ENCODE measurements at regions not wholly inside any gene's neighbourhood (a gene's known extent, or its start where the extent isn't known, plus 50 kb on each side); places are given as distances from the start of the nearest gene placed in this dataset.

DNA sequence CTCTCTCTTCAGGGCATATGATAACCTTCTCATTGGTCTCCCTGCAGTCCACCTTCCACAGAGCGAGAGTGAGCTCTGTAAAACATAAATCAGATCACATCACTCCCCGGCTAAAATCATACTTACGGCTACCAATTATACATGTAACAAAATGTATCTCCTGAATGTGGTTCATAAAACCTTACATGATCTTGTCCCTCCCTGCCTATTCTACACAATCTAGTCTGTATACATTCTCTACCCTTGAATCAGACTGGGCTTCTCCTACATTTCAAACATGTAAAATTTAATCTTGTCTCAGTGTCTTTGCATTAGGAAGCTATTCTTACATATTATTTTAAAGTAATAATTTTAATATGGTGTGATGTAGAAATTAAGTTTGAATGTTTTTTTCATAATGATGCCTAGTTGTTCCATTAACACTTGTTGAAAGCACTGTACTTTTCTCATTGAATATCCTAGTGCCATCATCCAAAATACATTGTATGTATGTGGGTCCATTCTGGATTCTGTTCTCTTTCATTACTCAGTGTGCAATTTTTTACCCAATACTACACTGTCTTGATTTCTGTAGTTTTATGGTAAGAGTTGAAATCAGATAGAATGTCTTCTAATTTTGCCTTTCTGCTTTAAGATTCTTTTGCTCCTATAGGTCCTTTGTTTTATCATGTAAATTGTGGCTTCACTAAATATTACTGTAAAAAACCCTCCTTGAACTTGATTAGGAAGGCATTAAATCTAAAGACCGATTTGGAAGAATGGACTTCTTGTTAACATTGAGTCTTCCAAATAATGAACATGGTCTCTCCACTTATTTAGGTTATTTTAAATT is 403.3 kb upstream of the EPHA7 start:
- DNase-seq, result no peak

DNA sequence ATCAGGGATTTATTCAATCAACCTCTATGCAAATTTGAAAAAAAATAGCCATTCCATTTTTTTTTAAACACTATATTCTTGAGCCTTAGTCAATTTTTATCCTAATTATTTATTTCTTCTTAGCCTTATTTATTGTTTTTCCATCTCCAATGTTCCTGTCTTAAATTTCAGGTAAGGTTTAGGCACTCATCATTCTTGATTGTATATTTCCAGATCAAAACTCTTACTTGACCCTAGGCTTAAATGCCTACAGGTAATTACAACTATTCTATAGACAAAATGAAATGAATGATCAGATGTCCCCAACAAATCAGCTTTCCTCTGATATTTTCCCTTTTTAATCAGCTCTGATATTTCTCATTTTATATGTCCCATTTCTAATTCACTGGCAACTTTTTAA is 402.6 kb upstream of the EPHA7 start:
- no peak for DNase-seq

DNA sequence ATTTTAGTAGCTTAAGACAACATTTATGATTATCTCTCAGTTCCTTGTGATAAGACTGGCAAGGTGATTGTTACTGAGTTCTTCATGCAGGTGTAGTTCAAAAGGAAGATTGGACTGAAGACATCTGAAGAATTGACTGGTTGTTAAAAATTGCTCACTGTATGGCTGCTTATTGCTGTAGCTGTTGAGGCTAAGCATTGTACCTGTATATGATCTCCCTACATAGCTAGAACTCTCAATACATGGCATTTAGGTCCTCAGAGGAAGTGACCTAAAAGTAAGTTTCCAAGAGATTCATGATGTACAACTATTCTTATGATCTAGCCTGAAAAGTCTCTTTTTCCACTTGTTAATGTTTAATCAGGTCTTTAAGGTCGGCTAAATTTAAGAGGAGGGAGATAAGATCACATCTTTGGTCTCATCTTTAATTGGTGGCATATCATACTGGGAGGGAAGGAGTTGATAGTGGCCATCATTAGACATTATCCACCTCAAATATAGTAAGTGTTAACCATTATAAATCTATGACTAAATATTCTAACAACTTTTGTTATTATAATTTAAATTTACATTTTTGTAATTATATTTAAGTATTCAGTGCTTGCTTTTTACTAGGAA is 401.2 kb upstream of the EPHA7 start:
- no peak for DNase-seq

DNA sequence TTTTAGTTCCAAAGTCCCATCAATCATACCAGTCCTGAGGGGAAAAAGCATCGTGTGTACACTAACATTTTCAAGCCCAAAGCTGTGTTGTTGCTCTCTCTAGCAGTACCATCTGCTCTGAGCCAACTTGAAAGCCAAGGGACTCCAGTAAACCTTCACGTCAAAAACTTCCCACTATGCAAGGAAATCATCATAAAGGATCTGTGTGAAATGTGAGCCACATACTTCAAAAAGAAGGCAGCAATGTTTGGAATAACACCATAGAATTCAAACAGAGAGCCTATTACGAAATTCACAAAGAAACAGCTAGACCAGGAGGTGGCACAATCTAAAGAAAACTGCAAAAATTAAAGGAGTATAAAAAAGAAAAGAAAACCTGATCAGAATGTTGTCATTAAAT is 399.8 kb upstream of the EPHA7 start:
- DNase-seq, result no peak

DNA sequence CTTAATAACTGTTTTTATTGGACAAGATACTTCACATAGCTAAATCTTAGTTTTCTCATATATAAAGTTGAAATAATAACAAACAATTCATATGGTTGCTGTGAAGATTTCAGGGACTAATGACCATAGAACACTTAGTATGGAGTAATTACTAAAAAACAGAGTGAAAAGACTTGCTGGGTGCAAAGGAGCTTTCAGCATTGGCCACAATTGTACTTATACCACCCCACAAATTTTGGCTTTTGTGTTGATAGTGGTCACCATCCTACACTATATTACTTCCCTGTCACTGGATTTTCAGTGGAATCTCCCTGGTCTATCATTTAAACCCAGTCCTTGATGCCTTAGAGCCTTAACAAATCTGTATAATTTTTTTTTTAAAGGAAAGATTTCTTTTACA is 398.6 kb upstream of the EPHA7 start:
- DNase-seq, result no peak

DNA sequence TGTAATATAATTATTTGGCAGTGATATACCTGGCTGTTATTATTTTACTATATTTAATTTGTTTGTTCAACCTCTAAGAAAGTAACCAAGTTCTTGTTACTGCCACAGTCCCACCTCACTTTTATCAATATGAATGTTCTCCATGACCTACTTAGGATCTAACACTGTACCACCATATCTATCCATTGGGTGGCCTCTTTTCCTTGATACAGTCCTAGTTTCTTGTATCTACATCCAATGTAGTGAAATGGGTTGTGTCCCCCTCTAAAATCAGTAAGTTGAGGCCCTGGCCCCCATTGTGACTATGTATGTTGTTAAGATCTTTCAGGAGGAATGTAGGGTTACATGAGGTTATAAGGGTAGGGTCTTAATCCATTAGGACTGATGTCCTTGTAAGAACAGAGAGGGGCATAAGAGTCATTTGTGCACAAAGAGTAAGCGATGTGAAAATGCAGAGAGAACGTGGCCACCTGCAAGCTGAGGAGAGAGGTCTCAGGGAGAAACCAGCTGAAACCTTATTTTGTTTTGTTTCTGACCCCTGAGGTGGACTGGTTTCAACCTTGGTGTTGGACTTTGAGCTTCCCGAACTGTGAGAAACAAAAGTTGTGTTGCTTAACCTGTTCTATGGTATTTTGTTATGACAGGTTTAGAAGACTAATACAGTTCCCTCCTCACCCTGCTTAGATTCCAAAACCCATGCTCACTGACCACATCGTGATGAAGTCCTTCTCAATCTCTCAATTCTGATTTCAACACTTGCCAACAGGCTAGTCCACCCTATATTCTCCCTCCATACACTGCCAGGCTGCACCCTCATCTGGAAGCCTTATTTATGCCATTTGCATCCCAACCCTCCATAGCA is 387.3 kb upstream of the EPHA7 start:
- no peak for DNase-seq

DNA sequence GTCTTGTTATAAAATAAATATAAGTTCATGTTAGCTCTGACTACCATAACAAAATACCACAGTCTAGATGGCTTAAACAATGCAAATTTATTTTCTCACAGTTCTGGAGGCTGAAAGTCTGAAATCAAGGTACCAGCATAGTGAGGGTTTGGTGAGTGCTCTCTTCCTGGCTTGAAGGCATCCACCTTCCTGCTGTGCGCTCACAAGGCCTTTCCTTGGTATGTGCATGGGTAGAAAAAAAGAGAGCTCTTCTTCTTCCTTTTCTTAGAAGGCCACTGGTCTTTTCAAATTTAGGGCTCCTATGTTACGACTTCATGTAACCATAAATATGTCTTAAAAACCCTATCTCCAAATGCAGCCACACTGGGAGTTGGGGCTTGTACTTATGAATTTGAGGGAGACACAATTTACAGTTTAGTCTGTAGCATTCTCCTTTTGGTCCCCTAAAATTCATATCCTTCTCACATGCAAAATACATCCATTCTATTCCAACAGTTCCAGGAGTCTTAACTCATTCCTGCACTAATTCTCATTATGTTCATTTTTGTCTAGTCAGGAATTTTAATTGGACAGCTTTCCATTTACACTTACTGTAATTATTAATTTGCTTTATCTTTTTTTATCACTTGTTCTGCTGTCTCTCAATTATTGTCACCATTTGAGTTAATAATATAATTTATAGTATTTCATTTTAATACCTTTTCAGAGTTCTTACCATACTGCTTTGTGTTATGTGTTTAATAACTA is 381.9 kb upstream of the EPHA7 start:
- DNase-seq, result no peak

DNA sequence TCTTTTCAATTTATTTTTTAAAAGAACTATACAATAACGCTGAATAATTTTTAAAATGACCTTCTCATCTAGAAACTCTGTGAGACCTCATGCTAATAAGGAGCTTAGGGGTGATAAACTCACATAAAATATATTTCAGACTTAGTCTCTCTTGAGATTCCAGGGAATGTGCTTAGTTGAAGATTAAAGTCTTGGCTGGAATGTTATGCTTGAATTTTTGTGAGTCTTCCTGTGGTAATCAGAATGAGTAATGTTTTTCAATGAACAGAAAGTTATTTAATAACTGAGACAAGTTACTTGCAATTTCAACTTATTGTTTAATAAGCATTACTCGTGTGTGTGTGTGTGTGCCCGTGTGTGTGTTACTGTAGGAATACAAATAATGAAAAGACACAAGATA is 379.9 kb upstream of the EPHA7 start:
- peak; percentile 34 for DNase-seq

DNA sequence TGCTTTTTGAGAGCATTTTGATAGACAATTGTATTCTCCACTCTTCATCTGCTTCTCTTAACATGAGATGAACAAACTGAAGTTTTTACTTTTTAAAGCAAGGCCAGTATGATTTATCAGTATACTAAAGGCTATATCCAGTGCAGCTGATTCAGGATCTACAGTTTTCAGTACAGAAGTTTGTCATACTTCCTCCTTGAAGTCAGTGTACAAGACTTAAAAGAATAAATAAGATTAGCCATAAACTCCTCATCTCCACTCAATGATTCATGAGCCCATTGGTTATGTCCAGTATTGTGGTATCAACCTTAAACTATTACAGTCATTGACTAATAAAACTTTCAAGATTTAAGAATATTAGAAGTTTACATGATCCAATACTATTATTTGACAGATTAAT is 374.8 kb upstream of the EPHA7 start:
- DNase-seq, result no peak

DNA sequence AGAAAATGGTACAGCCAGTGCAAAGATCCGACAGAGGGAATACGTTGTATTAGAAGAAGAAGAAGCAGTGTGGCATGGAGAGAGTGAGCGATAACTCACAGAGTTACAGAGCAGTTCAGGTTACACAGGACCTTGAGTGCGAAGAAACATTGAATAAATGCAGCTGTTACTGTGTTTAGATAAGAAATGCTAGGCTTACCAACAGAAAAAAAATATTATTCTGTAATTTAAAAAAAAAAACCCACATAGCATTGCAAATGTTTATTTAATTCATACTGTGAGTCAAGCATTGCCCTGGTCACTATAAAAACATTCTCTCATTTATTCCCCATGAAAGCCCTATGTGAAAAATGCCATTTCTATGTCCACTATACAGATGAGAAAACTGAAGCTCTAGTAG is 373.4 kb upstream of the EPHA7 start:
- DNase-seq, result peak; percentile 11

DNA sequence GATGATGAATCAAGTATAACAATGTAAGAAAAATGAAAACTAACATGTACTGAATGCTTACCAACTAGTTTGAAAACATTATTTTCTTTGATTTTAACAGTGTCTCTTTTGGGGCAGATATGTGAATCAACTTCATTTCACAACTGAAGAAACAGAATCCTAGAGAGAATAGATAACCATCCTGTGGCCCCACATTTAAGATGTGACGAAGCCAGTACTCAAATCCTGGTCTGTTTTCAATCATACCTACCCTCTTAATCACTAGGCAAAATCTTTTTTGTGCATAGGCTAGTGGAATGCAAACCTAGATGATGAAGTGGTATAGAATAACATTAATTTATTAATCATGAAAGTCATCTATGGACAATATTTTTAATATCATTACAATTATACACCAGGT is 371.6 kb upstream of the EPHA7 start:
- DNase-seq, result peak; percentile 34

DNA sequence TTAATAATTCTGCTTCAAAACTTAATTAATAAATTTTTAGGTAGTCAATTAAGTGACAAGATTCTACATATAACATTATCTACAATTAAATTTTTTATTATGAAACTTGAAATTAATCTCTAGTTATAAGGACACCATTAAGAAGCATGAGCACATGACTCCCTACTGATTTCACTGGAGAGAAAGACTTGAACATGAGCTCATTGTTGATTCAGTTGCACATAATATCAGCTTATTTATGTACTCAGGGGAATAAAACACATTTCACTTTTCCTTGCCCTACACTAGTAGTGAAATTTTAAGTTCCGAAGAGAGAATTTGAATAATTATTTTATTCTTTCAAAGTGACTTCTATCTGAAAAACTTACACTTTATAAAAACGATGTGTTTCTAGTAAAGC is 370.2 kb upstream of the EPHA7 start:
- no peak for DNase-seq

DNA sequence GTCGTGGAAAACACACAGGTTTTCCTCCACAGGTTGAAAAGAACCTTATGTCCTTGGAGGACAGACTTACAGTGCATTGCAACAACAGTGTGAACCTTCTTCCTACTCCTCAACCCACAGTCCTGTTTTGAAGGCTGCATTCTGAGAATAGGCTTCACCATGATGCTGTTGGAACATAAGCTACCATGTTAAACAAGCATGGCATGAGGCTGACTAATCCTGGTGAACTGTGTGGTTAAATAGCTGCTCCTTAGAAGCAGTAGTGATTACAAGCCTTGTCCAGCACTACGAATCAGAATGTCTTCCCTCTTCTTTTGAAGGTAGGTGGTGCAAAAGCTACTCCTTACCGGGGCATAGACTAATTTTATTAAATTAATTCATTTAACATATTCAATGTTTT is 368.5 kb upstream of the EPHA7 start:
- DNase-seq, result peak; percentile 39

DNA sequence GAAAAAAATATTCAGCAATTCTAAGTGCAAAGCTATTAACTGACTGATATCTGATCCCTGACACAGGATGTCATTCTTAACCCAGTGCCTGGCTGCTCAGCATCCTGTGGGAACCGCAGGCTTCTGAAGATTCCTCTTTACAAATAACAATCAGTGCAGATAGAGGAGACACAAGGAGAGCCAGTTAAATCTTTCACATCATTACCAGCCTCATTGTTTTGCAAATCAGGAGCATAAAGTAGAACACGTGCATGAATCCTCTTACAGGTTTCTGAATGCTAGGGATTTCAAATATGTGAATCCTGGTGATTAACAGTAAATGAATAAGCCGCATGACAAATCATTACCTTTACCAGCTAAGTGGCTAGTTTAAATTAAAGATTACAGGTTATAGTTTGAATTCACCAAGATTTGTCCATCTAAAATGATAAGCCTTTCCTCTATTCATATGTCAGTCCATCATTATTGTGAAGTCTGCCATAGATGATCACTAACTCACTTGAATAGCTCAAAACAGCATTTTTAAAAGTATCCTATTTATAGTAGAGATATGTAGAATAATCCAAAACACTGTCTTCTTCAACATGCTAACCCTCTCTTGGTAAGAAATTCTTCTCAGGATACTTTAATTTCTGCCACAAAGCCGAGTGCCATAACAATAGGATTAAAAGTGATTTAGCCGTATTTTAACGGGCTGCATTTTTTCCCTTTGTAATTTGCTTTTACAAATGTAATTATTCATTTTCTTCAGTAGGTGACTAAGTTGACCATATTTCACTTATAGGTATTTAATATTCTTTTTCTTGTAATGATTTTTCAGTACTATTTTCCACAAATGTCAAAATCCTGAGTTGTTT is 367.3 kb upstream of the EPHA7 start:
- peak; percentile 33 for DNase-seq

DNA sequence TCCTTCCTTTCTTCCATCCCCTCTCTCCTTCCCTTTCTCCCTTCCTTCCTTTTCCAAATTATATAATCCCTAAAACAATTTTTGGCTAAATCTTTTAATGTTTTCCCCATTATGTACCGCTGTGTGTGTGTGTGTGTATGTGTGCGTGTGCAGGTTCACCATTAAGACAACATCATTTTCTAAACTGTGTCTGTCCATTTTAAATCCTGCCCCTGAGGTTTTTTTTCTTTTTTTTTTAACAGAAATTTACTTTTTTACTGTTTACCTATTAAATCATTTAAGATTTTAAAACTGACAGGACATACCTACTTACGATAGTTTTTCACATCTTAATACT is 366.3 kb upstream of the EPHA7 start:
- DNase-seq, result no peak

DNA sequence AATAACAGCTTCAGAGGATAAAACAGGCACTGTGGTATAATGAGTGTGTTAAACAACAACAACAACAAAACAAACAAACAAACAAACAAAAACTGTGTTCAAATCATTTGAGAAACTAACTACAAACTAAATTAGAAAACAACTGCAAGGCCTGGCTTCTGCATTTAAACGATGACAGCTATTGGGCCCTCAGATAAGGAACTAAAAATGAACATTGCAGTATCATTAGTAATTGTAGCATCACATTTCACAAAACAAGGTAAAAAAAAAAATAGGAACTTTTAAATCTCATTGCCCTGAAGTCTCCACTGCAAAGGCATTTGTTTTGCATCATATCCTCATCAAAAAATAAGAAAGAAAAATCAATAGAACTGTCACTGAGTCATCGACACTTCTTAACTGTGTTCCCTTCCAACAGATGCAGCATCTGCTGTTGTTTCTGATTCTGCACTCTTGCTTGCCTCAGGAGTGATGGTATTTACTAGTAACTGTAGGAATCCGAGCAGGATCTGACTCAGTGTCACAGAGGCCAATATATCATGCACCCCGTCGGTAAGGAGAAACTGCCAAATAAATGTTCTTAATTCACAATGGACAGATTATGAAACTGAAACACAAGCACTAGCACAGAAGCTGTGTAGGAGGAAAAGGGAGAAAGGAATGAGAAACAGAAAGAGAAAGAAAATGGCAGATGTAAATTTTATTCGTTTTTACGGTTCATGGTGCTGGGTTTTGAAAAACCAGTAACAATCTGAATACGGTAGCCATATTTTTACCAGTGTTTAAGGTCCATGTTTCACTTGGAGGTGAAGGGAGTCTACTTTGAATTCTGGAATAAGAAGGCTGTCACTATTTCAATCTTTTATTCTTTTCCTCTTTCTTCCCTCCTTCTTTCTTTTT is 365.7 kb upstream of the EPHA7 start:
- DNase-seq, result peak; percentile 86

DNA sequence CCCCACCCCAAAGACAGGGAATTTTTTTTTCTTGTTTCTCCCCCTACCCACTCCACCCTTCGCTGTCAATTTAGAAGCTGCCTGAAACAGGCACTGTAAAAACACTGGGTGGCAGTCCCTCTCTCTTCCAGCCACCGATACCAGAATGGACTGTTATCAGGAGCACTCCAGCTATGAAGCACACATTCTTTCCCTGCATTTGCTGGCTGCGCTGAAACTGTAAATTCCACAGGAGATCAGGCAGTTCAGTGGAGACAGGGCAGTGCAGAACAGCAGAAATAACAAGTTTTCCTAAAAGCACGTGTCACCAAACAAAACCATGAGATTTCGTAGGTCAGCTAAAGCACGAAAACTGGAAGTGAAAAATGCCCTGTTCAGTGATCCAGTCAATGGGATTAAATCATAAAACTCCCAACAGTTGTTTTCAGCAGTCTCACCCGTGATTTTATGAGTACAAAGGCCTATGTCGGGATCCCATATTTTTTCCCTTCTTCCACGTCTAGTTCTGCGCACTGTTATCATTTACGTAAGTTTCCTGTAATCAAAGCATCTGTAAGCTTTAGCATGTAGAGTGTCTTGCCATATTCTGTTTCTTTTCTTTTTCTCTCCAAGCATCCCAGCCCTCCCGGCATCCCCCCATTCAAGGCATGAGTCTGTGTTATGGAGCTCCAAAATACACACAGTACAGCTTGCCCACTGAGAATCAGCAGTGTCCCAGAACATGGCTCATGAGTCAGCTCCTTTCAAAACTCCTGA is 359.9 kb upstream of the EPHA7 start:
- peak; percentile 20 for DNase-seq

DNA sequence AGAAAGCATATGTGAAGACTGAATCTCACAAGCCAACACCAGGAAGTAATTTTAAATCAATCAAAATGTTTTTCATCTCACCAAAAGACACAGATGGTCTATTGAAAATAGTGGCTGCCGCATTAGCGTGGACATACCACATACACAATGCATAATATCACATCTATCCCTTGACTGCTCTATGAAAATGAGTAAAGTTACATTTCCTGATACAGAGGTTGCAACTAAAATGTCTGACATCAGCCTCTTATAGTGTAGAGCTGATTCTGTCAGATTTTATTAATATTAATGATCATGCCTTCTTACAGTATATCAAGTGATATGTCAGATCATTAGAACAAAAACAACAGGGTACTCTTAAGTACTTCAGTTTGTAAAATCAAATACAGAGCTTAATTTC is 339.8 kb upstream of the EPHA7 start:
- no peak for DNase-seq

DNA sequence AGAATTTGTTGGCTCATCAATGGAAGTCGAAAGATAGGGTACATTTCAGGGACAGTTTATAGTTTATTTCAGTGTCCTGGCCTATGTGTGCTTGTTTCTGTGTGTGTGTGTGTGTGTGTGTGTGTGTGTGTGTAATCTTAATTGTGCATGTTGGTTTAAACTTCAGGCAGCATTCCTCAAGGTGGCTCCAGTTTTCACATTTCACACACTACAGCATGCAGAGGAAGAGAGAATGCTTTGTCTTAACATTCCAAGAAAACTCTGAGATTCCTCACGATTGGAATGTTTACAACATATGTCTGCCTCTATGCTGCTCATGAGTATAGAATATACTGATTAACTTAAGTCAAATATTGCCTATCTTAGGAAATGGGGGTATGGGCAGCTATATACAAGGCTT is 332.6 kb upstream of the EPHA7 start:
- DNase-seq, result peak; percentile 22

DNA sequence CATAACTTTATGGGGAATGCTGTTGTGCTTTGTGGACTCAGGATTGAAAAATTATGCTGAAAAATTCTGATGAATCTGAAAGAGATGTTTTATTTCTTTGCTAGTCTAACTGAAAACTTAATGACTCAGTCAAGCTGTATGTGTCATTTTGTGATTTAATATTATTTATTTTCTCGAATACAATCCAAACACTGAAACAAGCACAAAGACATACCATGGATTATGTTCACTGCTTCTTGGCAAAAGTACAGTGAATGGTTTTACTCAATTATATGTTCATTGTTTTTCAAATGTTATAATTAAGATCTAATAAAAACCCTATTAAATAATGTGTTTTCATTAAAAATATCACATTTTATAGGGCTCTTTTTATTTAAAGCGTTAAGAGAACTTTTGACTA is 330.6 kb upstream of the EPHA7 start:
- no peak for DNase-seq
